Neural progenitor cell (in vitro differentiated cells): ENCODE measurements at regions not wholly inside any gene's neighbourhood (a gene's known extent, or its start where the extent isn't known, plus 50 kb on each side); places are given as distances from the start of the nearest gene placed in this dataset.
"Not testable (repeated sequence)": the region's sequence is repeated elsewhere in the genome, so short reads cannot be mapped to it uniquely, and the experiment has no call there.

ENCODE experiments used
- DNase-seq: peaks from one replicate; pipeline ENCODE4 v3.0.0-alpha.2; 2016; ENCODE audit warnings: low spot score
- H2AFZ ChIP-seq: fragments of 200-600 bp; sonication (generic); replicated peaks from 2 replicates; pipeline ENCODE4 v1.6.1; 2016; ENCODE audit warnings: antibody characterized with exemption
- H3F3A ChIP-seq: fragments of 200-600 bp; sonication (generic); 2 replicates; pipeline ENCODE4 v1.6.1; 2016; ENCODE audit warnings: antibody characterized with exemption, low read depth
- H3K27ac ChIP-seq: fragments of 200-600 bp; sonication (generic); 2 replicates; pipeline ENCODE4 v1.5.1; 2016; ENCODE audit warnings: mild to moderate bottlenecking
- H3K27me3 ChIP-seq: fragments of 200-600 bp; sonication (generic); 2 replicates; pipeline ENCODE4 v1.6.1; 2016; ENCODE audit warnings: mild to moderate bottlenecking, moderate library complexity
- H3K36me3 ChIP-seq: fragments of 200-600 bp; sonication (generic); 2 replicates; pipeline ENCODE4 v1.5.1; 2016
- H3K4me1 ChIP-seq: fragments of 200-600 bp; sonication (generic); 2 replicates; pipeline ENCODE4 v1.6.1; 2016; ENCODE audit warnings: mixed run types
- H3K4me2 ChIP-seq: fragments of 200-600 bp; sonication (generic); 2 replicates; pipeline ENCODE4 v1.6.1; 2016
- H3K4me3 ChIP-seq: fragments of 200-600 bp; sonication (generic); 2 replicates; pipeline ENCODE4 v1.5.1; 2016
- H3K79me2 ChIP-seq: fragments of 200-600 bp; sonication (generic); 2 replicates; pipeline ENCODE4 v1.6.1; 2016; ENCODE audit warnings: low read depth
- H3K9ac ChIP-seq: fragments of 200-600 bp; sonication (generic); 2 replicates; pipeline ENCODE4 v1.6.1; 2016
- H3K9me3 ChIP-seq: fragments of 200-600 bp; sonication (generic); 2 replicates; pipeline ENCODE4 v1.5.1; 2016; ENCODE audit warnings: low read depth
- H4K20me1 ChIP-seq: fragments of 200-600 bp; sonication (generic); 2 replicates; pipeline ENCODE4 v1.6.1; 2016; ENCODE audit warnings: low read depth
- H3K27ac Mint-ChIP-seq: 3 replicates; pipeline ENCODE4 v1.8.0; 2021; ENCODE audit warnings: mixed read lengths
- H3K27me3 Mint-ChIP-seq: 2 replicates; pipeline ENCODE4 v1.8.0; 2022; ENCODE audit warnings: low read depth, mild to moderate bottlenecking, inconsistent platforms, moderate library complexity, mixed read lengths; ENCODE audit not compliant: insufficient read depth
- H3K36me3 Mint-ChIP-seq: 3 replicates; pipeline ENCODE4 v1.8.0; 2021; ENCODE audit warnings: mixed read lengths
- H3K4me1 Mint-ChIP-seq: 3 replicates; pipeline ENCODE4 v1.8.0; 2021; ENCODE audit warnings: mixed read lengths
- H3K4me3 Mint-ChIP-seq: 3 replicates; pipeline ENCODE4 v1.8.0; 2021; ENCODE audit warnings: mild to moderate bottlenecking, moderate library complexity, mixed read lengths
- H3K9me3 Mint-ChIP-seq: 3 replicates; pipeline ENCODE4 v1.8.0; 2020; ENCODE audit warnings: mixed read lengths
- EZH2 ChIP-seq: fragments of 200-600 bp; sonication (generic); IDR thresholded peaks from 2 replicates; pipeline ENCODE4 v1.6.1; 2017; ENCODE audit warnings: antibody characterized with exemption, mild to moderate bottlenecking, moderate library complexity
- EZH2phosphoT487 ChIP-seq: fragments of 200-600 bp; sonication (generic); IDR thresholded peaks from 2 replicates; pipeline ENCODE4 v1.6.1; 2017; ENCODE audit warnings: antibody characterized with exemption
- TF ChIP-seq, protein P1 (sequence below): fragments of 200-600 bp; sonication (generic); IDR thresholded peaks from 2 replicates; pipeline ENCODE4 v1.5.1; 2017; ENCODE audit warnings: antibody characterized with exemption, mild to moderate bottlenecking

DNA sequence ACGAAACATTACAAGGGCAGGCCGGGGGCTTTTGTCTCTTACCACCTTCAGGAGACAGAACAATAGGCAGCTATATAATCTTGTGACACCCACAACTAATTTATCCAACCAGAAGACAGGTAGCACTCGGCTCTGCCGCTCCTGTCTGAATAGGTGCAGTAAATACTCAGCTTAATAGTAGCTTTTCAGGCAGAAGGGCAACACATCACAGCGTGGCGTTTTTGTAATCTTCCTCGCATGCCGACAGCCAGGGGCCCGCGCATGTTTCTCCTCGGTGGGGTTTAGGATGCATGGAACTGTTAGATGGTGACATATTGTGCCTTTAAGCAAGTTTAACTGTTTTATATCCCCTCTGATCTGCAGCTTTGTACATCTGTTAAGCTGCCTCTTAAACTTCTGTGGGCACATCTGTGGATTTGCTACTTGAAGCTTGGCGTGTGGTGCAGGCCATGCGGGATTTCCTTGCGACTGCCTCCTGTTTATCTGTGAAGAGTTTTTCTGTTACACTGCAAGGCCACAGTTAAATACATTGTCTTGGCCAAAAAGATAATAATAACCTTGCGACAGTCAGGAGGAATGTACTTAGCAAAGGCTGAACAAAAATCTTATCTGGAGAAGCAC lies 123.2 kb upstream of the BNIP2 start:
- no peak overlapping the region for H3K4me3 Mint-ChIP-seq
- no peak for TF ChIP-seq EZH2phosphoT487
- TF ChIP-seq, protein P1, sequence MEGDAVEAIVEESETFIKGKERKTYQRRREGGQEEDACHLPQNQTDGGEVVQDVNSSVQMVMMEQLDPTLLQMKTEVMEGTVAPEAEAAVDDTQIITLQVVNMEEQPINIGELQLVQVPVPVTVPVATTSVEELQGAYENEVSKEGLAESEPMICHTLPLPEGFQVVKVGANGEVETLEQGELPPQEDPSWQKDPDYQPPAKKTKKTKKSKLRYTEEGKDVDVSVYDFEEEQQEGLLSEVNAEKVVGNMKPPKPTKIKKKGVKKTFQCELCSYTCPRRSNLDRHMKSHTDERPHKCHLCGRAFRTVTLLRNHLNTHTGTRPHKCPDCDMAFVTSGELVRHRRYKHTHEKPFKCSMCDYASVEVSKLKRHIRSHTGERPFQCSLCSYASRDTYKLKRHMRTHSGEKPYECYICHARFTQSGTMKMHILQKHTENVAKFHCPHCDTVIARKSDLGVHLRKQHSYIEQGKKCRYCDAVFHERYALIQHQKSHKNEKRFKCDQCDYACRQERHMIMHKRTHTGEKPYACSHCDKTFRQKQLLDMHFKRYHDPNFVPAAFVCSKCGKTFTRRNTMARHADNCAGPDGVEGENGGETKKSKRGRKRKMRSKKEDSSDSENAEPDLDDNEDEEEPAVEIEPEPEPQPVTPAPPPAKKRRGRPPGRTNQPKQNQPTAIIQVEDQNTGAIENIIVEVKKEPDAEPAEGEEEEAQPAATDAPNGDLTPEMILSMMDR: no peak
- TF ChIP-seq EZH2: no peak

DNA sequence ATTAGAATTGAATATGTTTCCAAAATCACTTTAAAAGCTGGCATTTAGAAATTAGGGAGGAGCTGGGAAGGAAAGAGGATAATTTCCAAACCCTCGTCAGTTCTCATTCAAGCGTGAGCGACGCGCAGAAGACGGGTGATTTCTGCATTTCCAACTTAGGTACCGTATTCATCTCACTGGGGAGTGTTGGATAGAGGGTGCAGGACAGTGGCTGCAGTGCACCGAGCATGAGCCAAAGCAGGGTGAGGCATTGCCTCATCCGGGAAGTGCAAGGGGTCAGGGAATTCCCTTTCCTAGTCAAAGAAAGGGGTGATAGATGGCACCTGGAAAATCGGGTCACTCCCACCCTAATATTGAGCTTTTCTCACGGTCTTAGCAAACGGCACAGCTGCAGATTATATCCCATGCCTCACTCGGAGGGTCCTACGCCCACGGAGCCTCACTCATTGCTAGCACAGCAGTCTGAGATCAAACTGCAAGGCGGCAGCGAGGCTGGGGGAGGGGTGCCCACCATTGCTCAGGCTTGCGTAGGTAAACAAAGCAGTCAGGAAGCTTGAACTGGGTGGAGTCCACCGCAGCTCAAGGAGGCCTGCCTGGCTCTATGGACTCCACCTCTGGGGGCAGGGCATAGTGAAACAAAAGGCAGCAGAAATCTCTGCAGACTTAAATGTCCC lies 114.3 kb upstream of the BNIP2 start:
- peak overlapping the region; percentile 23 for H3K4me3 ChIP-seq
- H3K27me3 Mint-ChIP-seq, H3K4me1 Mint-ChIP-seq, H4K20me1 ChIP-seq, H3K9ac ChIP-seq, H3K27ac ChIP-seq, H3K79me2 ChIP-seq, H3K36me3 ChIP-seq, H3K9me3 ChIP-seq, H3F3A ChIP-seq, H3K36me3 Mint-ChIP-seq, H3K9me3 Mint-ChIP-seq, H3K27me3 ChIP-seq: not testable (repeated sequence)
- Mint-ChIP-seq H3K27ac (peak overlapping the region; percentile 87), H3K4me3 (peak overlapping the region; percentile 27)
- H3K4me1 ChIP-seq: peaks cover 13% of the 10 kb centered on the region
- peak overlapping the region; percentile 78 for H2AFZ ChIP-seq
- H3K4me2 ChIP-seq: peak overlapping the region; percentile 69
- DNase-seq: peak; percentile 80

More for the DNA sequence above, 123.2 kb upstream of the BNIP2 start:
- DNase-seq: no peak
- peak overlapping the region; percentile 73 for H2AFZ ChIP-seq
- no peaks in the 10 kb centered on the region for H3K36me3 Mint-ChIP-seq
- H3K4me3 ChIP-seq: no peak overlapping the region
- H3K4me1 ChIP-seq: peaks cover 15% of the 10 kb centered on the region
- no peaks in the 10 kb centered on the region for H3K27me3 ChIP-seq
- H3K4me1 Mint-ChIP-seq: peaks cover 17% of the 10 kb centered on the region
- H4K20me1 ChIP-seq: no peaks in the 10 kb centered on the region
- H3K36me3 ChIP-seq: no peaks in the 10 kb centered on the region
- H3K27ac ChIP-seq: no peak overlapping the region
- H3K9me3 ChIP-seq: no peaks in the 10 kb centered on the region
- peaks cover 2% of the 10 kb centered on the region for H3K27me3 Mint-ChIP-seq
- H3K9ac ChIP-seq: no peak overlapping the region
- no peaks in the 10 kb centered on the region for H3F3A ChIP-seq
- peak overlapping the region; percentile 55 for H3K4me2 ChIP-seq
- no peaks in the 10 kb centered on the region for H3K79me2 ChIP-seq
- peak overlapping the region; percentile 6 for H3K27ac Mint-ChIP-seq
- H3K9me3 Mint-ChIP-seq: peaks cover 2% of the 10 kb centered on the region

DNA sequence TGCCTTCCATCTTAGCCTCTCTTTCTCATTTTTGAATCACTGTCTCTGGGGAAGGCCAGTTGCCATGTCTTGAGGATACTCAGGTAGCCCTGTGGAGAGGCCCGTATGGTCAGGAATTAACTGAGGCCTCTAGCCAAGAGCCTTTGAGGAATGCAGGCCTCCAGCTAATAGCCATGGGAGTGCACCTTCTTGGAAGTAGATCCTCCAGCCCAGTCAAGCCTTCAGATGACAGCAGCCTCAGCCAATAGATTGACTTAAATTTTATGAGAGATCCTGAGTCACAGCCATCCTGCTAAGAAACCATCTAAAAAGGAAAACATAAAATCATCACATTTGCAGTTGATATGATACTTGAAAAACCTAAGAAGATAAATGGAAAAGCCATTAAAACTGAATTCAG lies 112.5 kb upstream of the BNIP2 start:
- no peak overlapping the region for H3K9ac ChIP-seq
- H3K9me3 Mint-ChIP-seq: peaks cover 8% of the 10 kb centered on the region

More for the DNA sequence above, 112.5 kb upstream of the BNIP2 start:
- Histone ChIP-seq H3K27ac (no peak overlapping the region), H3F3A (no peaks in the 10 kb centered on the region), H3K79me2 (no peaks in the 10 kb centered on the region), H4K20me1 (no peaks in the 10 kb centered on the region), H3K27me3 (no peaks in the 10 kb centered on the region), H3K4me1 (peaks cover 13% of the 10 kb centered on the region), H3K4me3 (no peak overlapping the region), H2AFZ (no peak overlapping the region), H3K36me3 (no peaks in the 10 kb centered on the region), H3K4me2 (no peak overlapping the region), H3K9me3 (no peaks in the 10 kb centered on the region)
- Mint-ChIP-seq H3K27me3 (no peaks in the 10 kb centered on the region), H3K36me3 (no peaks in the 10 kb centered on the region), H3K27ac (no peak overlapping the region), H3K4me3 (no peak overlapping the region), H3K4me1 (peaks cover 9% of the 10 kb centered on the region)
- DNase-seq: no peak
- TF ChIP-seq, protein P1: no peak
- TF ChIP-seq EZH2phosphoT487 (no peak), EZH2 (no peak)
